Glomerular visceral epithelial cell (primary cell): ENCODE measurements at regions not wholly inside any gene's neighbourhood (a gene's known extent, or its start where the extent isn't known, plus 50 kb on each side); places are given as distances from the start of the nearest gene placed in this dataset.

Source experiments
- DNase-seq: peaks from one replicate; pipeline ENCODE4 v3.0.0-alpha.2; 2016; ENCODE audit errors: extremely low spot score

GRCh38 chr1:223048026-223048425 lies 95.0 kb downstream of the TLR5 start:
- no peak for DNase-seq

- DNase-seq, result no peak
Measured at GRCh38 chr1:223052462-223052861, 90.6 kb downstream of the TLR5 start.

- DNase-seq, result no peak
Measured at GRCh38 chr1:223052931-223053330, 90.1 kb downstream of the TLR5 start.

DNA sequence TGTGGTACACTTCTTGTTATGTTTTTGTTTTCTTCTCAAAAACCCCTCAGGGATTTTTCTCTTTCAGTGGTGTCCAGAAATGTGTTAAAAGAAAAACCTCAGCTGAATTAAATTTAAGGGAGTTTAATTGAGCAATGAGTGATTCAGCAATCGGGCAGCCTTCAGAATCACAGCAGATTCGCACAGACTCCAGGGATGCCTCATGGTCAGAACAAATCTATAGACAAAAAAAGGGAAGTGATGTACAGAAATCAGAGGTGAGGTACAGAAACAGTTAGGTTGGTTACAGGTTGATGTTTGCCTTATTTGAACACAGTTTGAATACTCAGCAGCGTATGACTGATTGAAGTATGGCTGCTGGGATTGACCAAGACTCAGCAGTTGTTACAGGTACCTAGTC lies 86.2 kb downstream of the TLR5 start:
- no peak for DNase-seq

DNA sequence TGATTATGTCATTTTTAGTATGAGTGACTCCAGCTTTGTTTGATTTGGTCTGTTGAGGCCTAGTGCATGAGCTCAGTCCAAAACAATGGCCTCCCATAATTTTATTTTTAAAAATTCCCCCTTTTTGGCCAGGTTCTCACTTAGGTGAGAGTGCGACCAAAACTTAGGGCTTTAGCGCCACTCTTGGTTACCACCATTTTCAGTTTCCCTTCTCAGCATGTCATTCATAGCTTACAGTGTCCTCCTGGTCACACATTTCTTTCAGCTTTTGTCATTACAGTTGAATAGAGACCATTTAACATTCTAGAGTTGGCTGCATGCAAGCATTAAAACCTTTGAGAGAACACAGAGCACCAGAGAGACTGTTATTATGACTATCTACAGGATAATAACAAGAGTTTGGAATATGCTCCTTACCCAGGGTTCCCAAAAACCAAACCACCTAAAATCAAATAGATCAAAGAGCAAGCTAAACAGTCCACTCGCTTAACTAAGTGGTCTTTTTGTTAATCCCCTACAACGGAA lies 85.4 kb downstream of the TLR5 start:
- no peak for DNase-seq
